WERI-Rb-1 (cell line): ENCODE measurements at regions not wholly inside any gene's neighbourhood (a gene's known extent, or its start where the extent isn't known, plus 50 kb on each side); places are given as distances from the start of the nearest gene placed in this dataset.
"Not testable (repeated sequence)": the region's sequence is repeated elsewhere in the genome, so short reads cannot be mapped to it uniquely, and the experiment has no call there.

Source experiments
- DNase-seq: peaks from one replicate; pipeline ENCODE4 v3.0.0-alpha.2; 2020
- H3K27ac ChIP-seq: fragments of 250-450 bp; sonication (Bioruptor Pico); 2 replicates; pipeline ENCODE4 v1.5.1; 2020; ENCODE audit warnings: mild to moderate bottlenecking, moderate library complexity
- H3K27me3 ChIP-seq: fragments of 250-450 bp; sonication (Bioruptor Pico); 2 replicates; pipeline ENCODE4 v1.5.1; 2021; ENCODE audit warnings: mild to moderate bottlenecking, low read depth, moderate library complexity; ENCODE audit not compliant: insufficient read depth, severe bottlenecking
- H3K36me3 ChIP-seq: fragments of 250-450 bp; sonication (Bioruptor Pico); 2 replicates; pipeline ENCODE4 v1.5.1; 2020; ENCODE audit warnings: mild to moderate bottlenecking, moderate library complexity
- H3K4me3 ChIP-seq: 2 replicates; pipeline ENCODE4 v1.5.1; 2011; ENCODE audit warnings: low read depth, mild to moderate bottlenecking, control low read depth, low read length
- H3K9me3 ChIP-seq: fragments of 250-450 bp; sonication (Bioruptor Pico); 2 replicates; pipeline ENCODE4 v1.5.1; 2021; ENCODE audit warnings: mild to moderate bottlenecking, moderate library complexity; ENCODE audit not compliant: severe bottlenecking
- CTCF ChIP-seq: IDR thresholded peaks from 2 replicates; pipeline ENCODE4 v1.5.1; 2011; ENCODE audit warnings: low read depth, mild to moderate bottlenecking, control low read depth, inconsistent platforms, low read length

- Histone ChIP-seq H3K36me3 (no peaks in the 10 kb centered on the region), H3K4me3 (no peak overlapping the region), H3K27ac (no peak overlapping the region), H3K9me3 (no peaks in the 10 kb centered on the region), H3K27me3 (no peaks in the 10 kb centered on the region)
- no peak for TF ChIP-seq CTCF
- DNase-seq = no peak
Observed at GRCh38 chr4:117135634-117136354, 50.4 kb upstream of the TRAM1L1 start.

- H3K27me3 ChIP-seq = no peaks in the 10 kb centered on the region
- DNase-seq = no peak
- H3K27ac ChIP-seq = no peak overlapping the region
- H3K9me3 ChIP-seq = no peaks in the 10 kb centered on the region
- H3K4me3 ChIP-seq = no peak overlapping the region
- no peak for TF ChIP-seq CTCF
- no peaks in the 10 kb centered on the region for H3K36me3 ChIP-seq
Observed at GRCh38 chr4:117137145-117137544, 51.8 kb upstream of the TRAM1L1 start.

- H3K4me3 ChIP-seq, H3K9me3 ChIP-seq, DNase-seq, H3K36me3 ChIP-seq, H3K27ac ChIP-seq, H3K27me3 ChIP-seq: not testable (repeated sequence)
Observed at GRCh38 chr4:117138732-117139131, 53.4 kb upstream of the TRAM1L1 start.

GRCh38 chr4:117154251-117154650 is 68.9 kb upstream of the TRAM1L1 start:
- no peak for DNase-seq
- TF ChIP-seq CTCF = no peak
- Histone ChIP-seq H3K36me3 (no peaks in the 10 kb centered on the region), H3K27me3 (no peaks in the 10 kb centered on the region), H3K9me3 (peaks cover 3% of the 10 kb centered on the region), H3K27ac (no peak overlapping the region), H3K4me3 (no peak overlapping the region)

GRCh38 chr4:117156806-117157205 is 71.4 kb upstream of the TRAM1L1 start:
- Histone ChIP-seq H3K36me3 (no peaks in the 10 kb centered on the region), H3K27ac (no peak overlapping the region), H3K9me3 (no peaks in the 10 kb centered on the region), H3K27me3 (no peaks in the 10 kb centered on the region), H3K4me3 (no peak overlapping the region)
- TF ChIP-seq CTCF = no peak
- no peak for DNase-seq

- no peak overlapping the region for H3K27ac ChIP-seq
- no peaks in the 10 kb centered on the region for H3K36me3 ChIP-seq
Observed at GRCh38 chr4:117157360-117157759, 72.0 kb upstream of the TRAM1L1 start.

More at GRCh38 chr4:117157360-117157759, 72.0 kb upstream of the TRAM1L1 start:
- Histone ChIP-seq H3K9me3 (no peaks in the 10 kb centered on the region), H3K27me3 (no peaks in the 10 kb centered on the region), H3K4me3 (no peak overlapping the region)
- DNase-seq = no peak
- TF ChIP-seq CTCF = no peak
